ENCODE measurements at regions not wholly inside any gene's neighbourhood (a gene's known extent, or its start where the extent isn't known, plus 50 kb on each side); places are given as distances from the start of the nearest gene placed in this dataset.

GRCh38 chr1:2925918-2926317 is 95.3 kb upstream of the ACTRT2 start:
- no peak for DNase-seq (ENCODE audit: low read depth)
- TF ChIP-seq POLR2A (IDR thresholded peaks at IDR 0.05; ENCODE audit: extremely low read depth, insufficient read length), result no peak
- no peak for TF ChIP-seq MYC (IDR thresholded peaks at IDR 0.05; ENCODE audit: low read depth, low read length)
- TF ChIP-seq CTCF (IDR thresholded peaks at IDR 0.05; ENCODE audit: low read depth, low read length), result no peak
- no peak for TF ChIP-seq MAX (IDR thresholded peaks at IDR 0.05; ENCODE audit: low read depth, low read length)
- H3K4me3 ChIP-seq (ENCODE audit: low read depth, low read length), result no peak overlapping the region

GRCh38 chr1:2926447-2927055 is 94.7 kb upstream of the ACTRT2 start:
- DNase-seq (ENCODE audit: low read depth), result no peak
- TF ChIP-seq MYC (IDR thresholded peaks at IDR 0.05; ENCODE audit: low read depth, low read length), result no peak
- TF ChIP-seq MAX (IDR thresholded peaks at IDR 0.05; ENCODE audit: low read depth, low read length), result no peak
- no peak for TF ChIP-seq POLR2A (IDR thresholded peaks at IDR 0.05; ENCODE audit: extremely low read depth, insufficient read length)
- TF ChIP-seq CTCF (IDR thresholded peaks at IDR 0.05; ENCODE audit: low read depth, low read length), result no peak
- no peak overlapping the region for H3K4me3 ChIP-seq (ENCODE audit: low read depth, low read length)

GRCh38 chr1:2927393-2928360 is 93.6 kb upstream of the ACTRT2 start:
- no peak for DNase-seq (ENCODE audit: low read depth)
- H3K4me3 ChIP-seq (ENCODE audit: low read depth, low read length), result no peak overlapping the region

GRCh38 chr1:2928366-2929325 is 92.6 kb upstream of the ACTRT2 start:
- TF ChIP-seq MYC (IDR thresholded peaks at IDR 0.05; ENCODE audit: low read depth, low read length), result no peak
- no peak for TF ChIP-seq CTCF (IDR thresholded peaks at IDR 0.05; ENCODE audit: low read depth, low read length)
- no peak for TF ChIP-seq POLR2A (IDR thresholded peaks at IDR 0.05; ENCODE audit: extremely low read depth, insufficient read length)
- TF ChIP-seq MAX (IDR thresholded peaks at IDR 0.05; ENCODE audit: low read depth, low read length), result no peak
- H3K4me3 ChIP-seq (ENCODE audit: low read depth, low read length), result no peak overlapping the region
- no peak for DNase-seq (ENCODE audit: low read depth)

More at GRCh38 chr1:2927393-2928360, 93.6 kb upstream of the ACTRT2 start:
- TF ChIP-seq MAX (IDR thresholded peaks at IDR 0.05; ENCODE audit: low read depth, low read length), result no peak
- TF ChIP-seq CTCF (IDR thresholded peaks at IDR 0.05; ENCODE audit: low read depth, low read length), result no peak
- TF ChIP-seq POLR2A (IDR thresholded peaks at IDR 0.05; ENCODE audit: extremely low read depth, insufficient read length), result no peak
- no peak for TF ChIP-seq MYC (IDR thresholded peaks at IDR 0.05; ENCODE audit: low read depth, low read length)

- TF ChIP-seq POLR2A (IDR thresholded peaks at IDR 0.05; ENCODE audit: extremely low read depth, insufficient read length) (no peak), CTCF (IDR thresholded peaks at IDR 0.05; ENCODE audit: low read depth, low read length) (no peak), MAX (IDR thresholded peaks at IDR 0.05; ENCODE audit: low read depth, low read length) (no peak), MYC (IDR thresholded peaks at IDR 0.05; ENCODE audit: low read depth, low read length) (no peak)
- DNase-seq (ENCODE audit: low read depth), result no peak
- no peak overlapping the region for H3K4me3 ChIP-seq (ENCODE audit: low read depth, low read length)
These were observed 91.9 kb upstream of the ACTRT2 start for GRCh38 chr1:2929335-2929734.
